Motor neuron (in vitro differentiated cells): ENCODE measurements at regions not wholly inside any gene's neighbourhood (a gene's known extent, or its start where the extent isn't known, plus 50 kb on each side); places are given as distances from the start of the nearest gene placed in this dataset.

Experiments used
- ATAC-seq, 8 experiments: fragments of 200-7000 bp; cut with Tn5 transposase; replicated peaks in 6 of 8; 2 replicates each; pipeline ENCODE4 v1.8.0; 2021; ENCODE audit warnings: mild to moderate bottlenecking in 8 of 8, moderate library complexity in 8 of 8
- H3K27ac ChIP-seq, 2 donors: fragments of 250-450 bp; sonication (Bioruptor Pico); 2 replicates each; pipeline ENCODE4 v1.9.0; 2021; ENCODE audit warnings: antibody characterized with exemption in 2 of 2, mild to moderate bottlenecking in 2 of 2, moderate library complexity in 1 of 2
- H3K4me1 ChIP-seq, 2 donors: fragments of 250-450 bp; sonication (Bioruptor Pico); replicated peaks in 1 of 2; 2 replicates each; pipeline ENCODE4 v1.6.1; 2021; ENCODE audit warnings: antibody characterized with exemption in 2 of 2, mild to moderate bottlenecking in 2 of 2, moderate library complexity in 1 of 2
- H3K4me3 ChIP-seq, 5 donors: fragments of 250-450 bp; sonication (Bioruptor Pico); 2 replicates each; pipeline ENCODE4 v1.9.0; 2021; ENCODE audit warnings: antibody characterized with exemption in 5 of 5, mild to moderate bottlenecking in 5 of 5, moderate library complexity in 4 of 5
- WGBS, 10 experiments: fragments of 450-650 bp; shearing (Covaris generic); methylation state at CpG; one replicate each; pipeline ENCODE4 v1.0.0; 2022; 5-methylcytosine and 5-hydroxymethylcytosine counted together
- in situ Hi-C, 9 experiments: fragments of 400-800 bp; cut with MboI; loops; one replicate each; pipeline ENCODE4 v1.15.0; 2021; ENCODE audit warnings: low sequenced_read_pairs in 9 of 9, low pct_unique_long_range_greater_than_20kb in 2 of 9; ENCODE audit not compliant: unreplicated experiment in 9 of 9

DNA sequence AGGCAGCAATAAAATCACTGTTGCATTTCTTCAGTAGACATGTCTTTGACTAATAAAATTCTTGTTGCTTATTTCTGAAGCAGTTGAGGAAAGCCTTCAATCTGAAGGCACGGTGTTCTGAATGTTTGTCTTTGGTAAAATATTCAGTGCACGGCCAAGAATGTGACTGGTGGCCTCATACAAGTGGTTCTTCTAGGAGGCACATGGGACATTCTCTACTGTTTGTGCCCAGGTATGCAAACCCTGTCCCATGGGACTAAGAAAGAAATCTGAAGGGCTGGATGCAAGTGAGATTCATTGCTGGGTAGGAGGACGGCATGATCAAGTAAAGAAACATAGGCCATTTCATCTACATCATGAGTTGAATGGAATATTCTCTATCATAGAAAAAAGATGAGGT lies 250.6 kb upstream of the NR2F2 start:
- no peak overlapping the region for H3K4me3 ChIP-seq
- ATAC-seq: no peak
- no peak overlapping the region for H3K27ac ChIP-seq
- H3K4me1 ChIP-seq: no peaks in the 10 kb centered on the region
- in situ Hi-C loops: no loop called here
- WGBS, 10 experiments: 60 to 100% (median 97%) methylated on average over 1 to 3 of the region's 3 CpGs; no CpG with 5 or more reads in 1 of the 10 experiments

GRCh38 chr15:96086164-96086563 lies 244.3 kb upstream of the NR2F2 start:
- in situ Hi-C loops: no loop called here
- no peak overlapping the region for H3K27ac ChIP-seq
- no peak for ATAC-seq
- H3K4me1 ChIP-seq: peaks cover 12 to 25% of the 10 kb centered on the region in 2 donors
- H3K4me3 ChIP-seq: no peak overlapping the region
- WGBS, 10 experiments: 10 to 71% (median 38%) methylated on average over 1 to 3 of the region's 3 CpGs; no CpG with 5 or more reads in 3 of the 10 experiments

- WGBS, 10 experiments: 0 to 83% (median 7%) methylated on average over 1 to 2 of the region's 2 CpGs; no CpG with 5 or more reads in 3 of the 10 experiments
- no peak overlapping the region for H3K27ac ChIP-seq
- in situ Hi-C loops: no loop called here
These were observed 243.2 kb upstream of the NR2F2 start for GRCh38 chr15:96087180-96087884.

DNA sequence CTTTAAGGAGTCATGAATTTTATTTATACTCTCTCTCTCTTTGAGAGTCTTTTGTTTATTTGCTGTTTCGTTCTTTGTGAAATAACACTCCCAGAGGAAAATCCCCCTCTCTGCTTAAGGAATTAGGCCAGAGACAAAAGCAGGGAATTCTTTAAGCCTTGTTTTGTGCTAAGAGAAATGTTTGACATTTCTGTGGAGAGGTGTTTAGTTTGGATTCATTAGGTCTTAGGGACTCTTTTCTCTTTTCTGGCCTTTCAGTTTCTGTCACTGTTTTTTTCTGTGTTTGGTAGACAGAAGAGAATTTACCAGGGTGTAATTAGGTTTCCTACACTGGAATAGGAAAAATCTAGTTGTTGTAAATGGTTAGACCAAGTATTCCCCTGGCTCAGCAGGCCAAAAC lies 241.8 kb upstream of the NR2F2 start:
- ATAC-seq: peak in 2 of 8 experiments; percentile 24 to 53
- Histone ChIP-seq H3K4me1 (peaks cover 12 to 25% of the 10 kb centered on the region in 2 donors), H3K27ac (no peak overlapping the region), H3K4me3 (no peak overlapping the region)
- 14 to 100% (median 52%) methylated on average over 1 of the region's 1 CpG; no CpG with 5 or more reads in 4 of the 10 experiments for WGBS, 10 experiments
- in situ Hi-C loops: no loop called here

More at GRCh38 chr15:96087180-96087884, 243.2 kb upstream of the NR2F2 start:
- no peak overlapping the region for H3K4me3 ChIP-seq
- no peak for ATAC-seq
- H3K4me1 ChIP-seq: peaks cover 12 to 25% of the 10 kb centered on the region in 2 donors

GRCh38 chr15:96089405-96090058 lies 241.0 kb upstream of the NR2F2 start:
- 36 to 100% (median 81%) methylated on average over 1 to 9 of the region's 11 CpGs; no CpG with 5 or more reads in 1 of the 10 experiments for WGBS, 10 experiments
- peaks cover 12 to 25% of the 10 kb centered on the region in 2 donors for H3K4me1 ChIP-seq
- in situ Hi-C loops: no loop called here
- no peak overlapping the region for H3K27ac ChIP-seq
- no peak overlapping the region for H3K4me3 ChIP-seq
- ATAC-seq: no peak

GRCh38 chr15:96092186-96092585 lies 238.3 kb upstream of the NR2F2 start:
- 0 to 100% (median 94%) methylated on average over 1 of the region's 1 CpG for WGBS, 10 experiments
- H3K27ac ChIP-seq: no peak overlapping the region
- in situ Hi-C loops: no loop called here
- ATAC-seq: no peak
- H3K4me3 ChIP-seq: no peak overlapping the region
- peaks cover 12 to 23% of the 10 kb centered on the region in 2 donors for H3K4me1 ChIP-seq

DNA sequence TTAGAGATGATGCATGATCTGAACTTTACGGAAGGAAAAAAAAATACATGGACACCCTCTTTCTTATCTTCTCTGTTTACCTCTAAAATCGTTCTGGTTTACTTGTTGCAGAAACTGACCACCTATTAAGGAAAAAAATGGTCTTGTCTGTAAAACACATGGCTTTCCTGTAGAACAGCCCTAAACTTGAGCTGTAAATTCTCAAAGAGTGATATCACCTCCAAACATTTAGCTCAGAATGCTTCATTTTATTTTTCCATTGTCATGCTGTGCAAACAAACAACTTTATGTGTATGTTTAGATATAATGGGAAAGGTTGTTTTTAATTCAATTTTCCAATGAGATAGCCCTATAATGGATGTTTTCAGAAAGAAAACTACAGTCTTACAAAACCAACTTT lies 237.4 kb upstream of the NR2F2 start:
- Histone ChIP-seq H3K27ac (no peak overlapping the region), H3K4me3 (no peak overlapping the region), H3K4me1 (peaks cover 3 to 14% of the 10 kb centered on the region in 2 donors)
- ATAC-seq: no peak
- in situ Hi-C loops: no loop called here
- WGBS, 10 experiments: 6 to 79% (median 54%) methylated on average over 2 of the region's 2 CpGs; no CpG with 5 or more reads in 1 of the 10 experiments

GRCh38 chr15:96097661-96098060 lies 232.8 kb upstream of the NR2F2 start:
- 86 to 100% (median 92%) methylated on average over 1 to 2 of the region's 2 CpGs; no CpG with 5 or more reads in 5 of the 10 experiments for WGBS, 10 experiments
- ATAC-seq: no peak
- Histone ChIP-seq H3K4me3 (no peak overlapping the region), H3K27ac (no peak overlapping the region), H3K4me1 (no peaks in the 10 kb centered on the region)
- in situ Hi-C loops: no loop called here

- in situ Hi-C loops: no loop called here
- H3K4me1 ChIP-seq: no peaks in the 10 kb centered on the region
- no peak overlapping the region for H3K4me3 ChIP-seq
- ATAC-seq: no peak
- WGBS, 10 experiments: 26 to 96% (median 70%) methylated on average over 3 to 6 of the region's 6 CpGs
- H3K27ac ChIP-seq: no peak overlapping the region
These were observed 227.9 kb upstream of the NR2F2 start for GRCh38 chr15:96102631-96103030.

GRCh38 chr15:96106181-96106580 lies 224.3 kb upstream of the NR2F2 start:
- ATAC-seq: peak in 3 of 8 experiments; percentile 36 to 69 (median 47)
- H3K4me3 ChIP-seq: no peak overlapping the region
- in situ Hi-C loops: no loop called here
- WGBS, 10 experiments: 0 to 83% (median 80%) methylated on average over 1 of the region's 1 CpG; no CpG with 5 or more reads in 5 of the 10 experiments
- H3K27ac ChIP-seq: no peak overlapping the region
- H3K4me1 ChIP-seq: no peaks in the 10 kb centered on the region

GRCh38 chr15:96106628-96107027 lies 223.9 kb upstream of the NR2F2 start:
- WGBS, 10 experiments: 33 to 96% (median 78%) methylated on average over 1 to 5 of the region's 5 CpGs; no CpG with 5 or more reads in 1 of the 10 experiments
- H3K27ac ChIP-seq: no peak overlapping the region
- no peak overlapping the region for H3K4me3 ChIP-seq
- in situ Hi-C loops: no loop called here
- no peaks in the 10 kb centered on the region for H3K4me1 ChIP-seq
- peak in 3 of 8 experiments; percentile 69 to 88 (median 72) for ATAC-seq

- no peak overlapping the region for H3K27ac ChIP-seq
- ATAC-seq: peak in 2 of 8 experiments; percentile 16 to 49
- WGBS, 10 experiments: 0 to 100% (median 51%) methylated on average over 1 to 2 of the region's 2 CpGs; no CpG with 5 or more reads in 4 of the 10 experiments
- no peak overlapping the region for H3K4me3 ChIP-seq
- no peaks in the 10 kb centered on the region for H3K4me1 ChIP-seq
- in situ Hi-C loops: no loop called here
These were observed 222.6 kb upstream of the NR2F2 start for GRCh38 chr15:96107916-96108315.

DNA sequence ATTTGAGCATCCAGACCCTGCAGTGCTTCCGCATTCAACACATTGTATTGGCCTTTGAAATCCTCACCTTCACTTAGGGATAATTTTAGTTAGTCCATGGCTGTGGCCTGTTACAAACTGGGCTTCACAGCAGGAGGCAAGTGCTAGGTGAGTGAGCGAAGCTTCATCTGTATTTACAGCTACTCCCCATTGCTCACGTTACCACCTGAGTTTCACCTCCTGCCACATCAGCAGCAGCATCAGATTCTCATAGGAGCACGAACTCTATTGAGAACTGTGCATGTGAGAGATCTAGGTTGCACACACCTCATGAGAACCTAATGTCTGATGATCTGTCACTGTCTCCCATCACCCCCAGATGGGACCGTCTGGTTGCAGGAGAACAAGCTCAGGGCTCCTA lies 222.1 kb upstream of the NR2F2 start:
- H3K27ac ChIP-seq: no peak overlapping the region
- H3K4me3 ChIP-seq: no peak overlapping the region
- in situ Hi-C loops: no loop called here
- no peaks in the 10 kb centered on the region for H3K4me1 ChIP-seq
- 40 to 100% (median 92%) methylated on average over 1 to 4 of the region's 5 CpGs; no CpG with 5 or more reads in 5 of the 10 experiments for WGBS, 10 experiments
- ATAC-seq: no peak
